ENCODE measurements at regions not wholly inside any gene's neighbourhood (a gene's known extent, or its start where the extent isn't known, plus 50 kb on each side); places are given as distances from the start of the nearest gene placed in this dataset.

- no peak for DNase-seq
Measured at GRCh38 chr5:89904442-89904841, 505.1 kb downstream of the CETN3 start.

- DNase-seq = no peak
Measured at GRCh38 chr5:89901983-89902382, 507.6 kb downstream of the CETN3 start.

GRCh38 chr5:89901346-89901745, 508.2 kb downstream of the CETN3 start:
- no peak for DNase-seq

- DNase-seq = no peak
Measured at GRCh38 chr5:89900346-89900745, 509.2 kb downstream of the CETN3 start.

- no peak for DNase-seq
Measured at GRCh38 chr5:89899559-89899958, 510.0 kb downstream of the CETN3 start.

- no peak for DNase-seq
Measured at GRCh38 chr5:89893546-89893945, 516.0 kb downstream of the CETN3 start.

GRCh38 chr5:89885670-89886069, 523.9 kb downstream of the CETN3 start:
- no peak for DNase-seq

- no peak for DNase-seq
Measured at GRCh38 chr5:89883967-89884366, 525.6 kb downstream of the CETN3 start.

GRCh38 chr5:89878140-89879132, 531.1 kb downstream of the CETN3 start:
- no peak for DNase-seq

- no peak for DNase-seq
Measured at GRCh38 chr5:89871906-89872305, 537.6 kb downstream of the CETN3 start.

GRCh38 chr5:89869346-89869745, 540.2 kb downstream of the CETN3 start:
- DNase-seq = no peak

GRCh38 chr5:89866410-89866809, 543.1 kb downstream of the CETN3 start:
- no peak for DNase-seq

- DNase-seq = no peak
Measured at GRCh38 chr5:89864941-89865340, 544.6 kb downstream of the CETN3 start.

- no peak for DNase-seq
Measured at GRCh38 chr5:89857790-89858189, 551.8 kb downstream of the CETN3 start.

- DNase-seq = no peak
Measured at GRCh38 chr5:89855417-89855816, 554.1 kb downstream of the CETN3 start.

GRCh38 chr5:89851911-89852310, 557.6 kb downstream of the CETN3 start:
- DNase-seq = no peak

- DNase-seq = no peak
Measured at GRCh38 chr5:89850513-89850865, 559.1 kb downstream of the CETN3 start.

GRCh38 chr5:89849830-89850512, 559.6 kb downstream of the CETN3 start:
- DNase-seq = no peak

GRCh38 chr5:89847743-89848142, 561.8 kb downstream of the CETN3 start:
- no peak for DNase-seq

GRCh38 chr5:89844548-89844947, 565.0 kb downstream of the CETN3 start:
- DNase-seq = no peak

GRCh38 chr5:89842531-89842930, 567.0 kb downstream of the CETN3 start:
- no peak for DNase-seq

- no peak for DNase-seq
Measured at GRCh38 chr5:89840906-89841305, 568.6 kb downstream of the CETN3 start.

- DNase-seq = no peak
Measured at GRCh38 chr5:89830691-89831090, 578.9 kb downstream of the CETN3 start.

GRCh38 chr5:89827960-89828359, 581.6 kb downstream of the CETN3 start:
- DNase-seq = no peak

Data from DMS 273 treated with DMSO at 0.1 percent for 48 hours (cell line).